ENCODE measurements at regions not wholly inside any gene's neighbourhood (a gene's known extent, or its start where the extent isn't known, plus 50 kb on each side); places are given as distances from the start of the nearest gene placed in this dataset.

DNA sequence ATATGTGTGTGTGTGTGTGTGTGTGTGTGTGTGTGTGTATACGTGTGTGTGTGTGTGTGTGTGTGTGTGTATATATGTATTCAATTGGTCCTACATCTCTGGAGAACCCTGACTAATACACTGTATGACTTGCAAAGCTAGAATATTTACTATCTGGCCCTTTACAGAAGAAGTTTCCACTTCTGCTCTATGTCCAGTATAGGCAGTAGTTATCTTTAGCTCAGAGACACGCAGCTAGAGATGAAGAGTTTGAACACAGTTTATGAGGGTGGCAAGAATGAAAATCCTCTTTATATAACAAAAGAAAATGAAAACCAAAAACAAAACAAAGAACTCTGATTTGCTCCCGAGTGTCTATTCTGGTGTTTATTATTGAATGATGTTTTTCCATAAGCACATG lies 201.2 kb downstream of the ASB1 start:
- H3K9me3 ChIP-seq (ENCODE audit: control insufficient read depth, insufficient read depth, low read depth, low read length): no peaks in the 10 kb centered on the region
- CTCF ChIA-PET: no interaction called here
- H3K36me3 ChIP-seq (ENCODE audit: control insufficient read depth in 2 of 2, insufficient read depth in 1 of 2, low read length in 2 of 2): no peaks in the 10 kb centered on the region
- no peaks in the 10 kb centered on the region for H3K4me1 ChIP-seq (ENCODE audit: control insufficient read depth, insufficient read depth, low read length)
- TF ChIP-seq GLI4 (tag by site-specific recombination; IDR thresholded peaks at IDR 0.05): no peak
- TF ChIP-seq ZNF561 (tag by site-specific recombination; IDR thresholded peaks at IDR 0.05; ENCODE audit: borderline replicate concordance): no peak
- no peak for TF ChIP-seq OSR2 (tag by site-specific recombination; IDR thresholded peaks at IDR 0.05)
- TF ChIP-seq ZBTB8A (tag by site-specific recombination; IDR thresholded peaks at IDR 0.05): no peak
- TF ChIP-seq, protein P1, sequence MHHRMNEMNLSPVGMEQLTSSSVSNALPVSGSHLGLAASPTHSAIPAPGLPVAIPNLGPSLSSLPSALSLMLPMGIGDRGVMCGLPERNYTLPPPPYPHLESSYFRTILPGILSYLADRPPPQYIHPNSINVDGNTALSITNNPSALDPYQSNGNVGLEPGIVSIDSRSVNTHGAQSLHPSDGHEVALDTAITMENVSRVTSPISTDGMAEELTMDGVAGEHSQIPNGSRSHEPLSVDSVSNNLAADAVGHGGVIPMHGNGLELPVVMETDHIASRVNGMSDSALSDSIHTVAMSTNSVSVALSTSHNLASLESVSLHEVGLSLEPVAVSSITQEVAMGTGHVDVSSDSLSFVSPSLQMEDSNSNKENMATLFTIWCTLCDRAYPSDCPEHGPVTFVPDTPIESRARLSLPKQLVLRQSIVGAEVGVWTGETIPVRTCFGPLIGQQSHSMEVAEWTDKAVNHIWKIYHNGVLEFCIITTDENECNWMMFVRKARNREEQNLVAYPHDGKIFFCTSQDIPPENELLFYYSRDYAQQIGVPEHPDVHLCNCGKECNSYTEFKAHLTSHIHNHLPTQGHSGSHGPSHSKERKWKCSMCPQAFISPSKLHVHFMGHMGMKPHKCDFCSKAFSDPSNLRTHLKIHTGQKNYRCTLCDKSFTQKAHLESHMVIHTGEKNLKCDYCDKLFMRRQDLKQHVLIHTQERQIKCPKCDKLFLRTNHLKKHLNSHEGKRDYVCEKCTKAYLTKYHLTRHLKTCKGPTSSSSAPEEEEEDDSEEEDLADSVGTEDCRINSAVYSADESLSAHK (tag by site-specific recombination; IDR thresholded peaks at IDR 0.05): no peak
- no peak for TF ChIP-seq SALL2 (tag by site-specific recombination; IDR thresholded peaks at IDR 0.05; ENCODE audit: borderline replicate concordance)
- no peak for TF ChIP-seq ZNF423 (tag by site-specific recombination; IDR thresholded peaks at IDR 0.05)
- no peak for TF ChIP-seq ZNF664 (tag by site-specific recombination; IDR thresholded peaks at IDR 0.05)
- no peak for TF ChIP-seq GLIS1 (tag by site-specific recombination; IDR thresholded peaks at IDR 0.05)
- TF ChIP-seq ZNF548 (tag by site-specific recombination; IDR thresholded peaks at IDR 0.05): no peak
- POLR2A ChIA-PET: no interaction called here
- H3K4me3 ChIP-seq (ENCODE audit: low read depth, low read length): no peak overlapping the region
- no peak overlapping the region for H3K27ac ChIP-seq (ENCODE audit: extremely low read depth, low read depth, low read length)

DNA sequence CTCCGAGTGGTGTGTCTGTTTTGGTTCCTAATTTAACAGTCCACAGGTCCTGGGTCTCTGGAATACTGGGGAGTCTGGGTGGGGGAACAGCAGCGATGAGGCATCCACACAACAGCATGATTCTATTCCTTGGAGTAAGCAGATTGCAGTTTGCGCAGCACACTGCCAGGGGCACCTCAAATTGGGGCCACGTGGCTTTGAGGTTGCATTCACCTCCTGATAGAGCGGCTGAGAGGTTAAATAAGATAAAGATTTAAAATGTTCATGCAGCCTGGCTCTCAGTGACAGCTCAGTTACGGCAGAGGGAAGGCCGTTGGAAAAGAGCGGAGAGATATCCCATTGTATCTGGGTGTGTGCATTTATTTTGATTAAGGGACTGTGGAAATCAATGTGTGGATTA lies 202.3 kb downstream of the ASB1 start:
- CTCF ChIA-PET: no interaction called here
- H3K27ac ChIP-seq (ENCODE audit: extremely low read depth, low read depth, low read length): no peak overlapping the region
- POLR2A ChIA-PET: no interaction called here
- H3K4me3 ChIP-seq (ENCODE audit: low read depth, low read length): no peak overlapping the region
- no peaks in the 10 kb centered on the region for H3K4me1 ChIP-seq (ENCODE audit: control insufficient read depth, insufficient read depth, low read length)
- no peaks in the 10 kb centered on the region for H3K9me3 ChIP-seq (ENCODE audit: control insufficient read depth, insufficient read depth, low read depth, low read length)
- TF ChIP-seq WT1 (tag by site-specific recombination; IDR thresholded peaks at IDR 0.05): no peak
- TF ChIP-seq, protein P1 (tag by site-specific recombination; IDR thresholded peaks at IDR 0.05): no peak
- TF ChIP-seq, protein P2, sequence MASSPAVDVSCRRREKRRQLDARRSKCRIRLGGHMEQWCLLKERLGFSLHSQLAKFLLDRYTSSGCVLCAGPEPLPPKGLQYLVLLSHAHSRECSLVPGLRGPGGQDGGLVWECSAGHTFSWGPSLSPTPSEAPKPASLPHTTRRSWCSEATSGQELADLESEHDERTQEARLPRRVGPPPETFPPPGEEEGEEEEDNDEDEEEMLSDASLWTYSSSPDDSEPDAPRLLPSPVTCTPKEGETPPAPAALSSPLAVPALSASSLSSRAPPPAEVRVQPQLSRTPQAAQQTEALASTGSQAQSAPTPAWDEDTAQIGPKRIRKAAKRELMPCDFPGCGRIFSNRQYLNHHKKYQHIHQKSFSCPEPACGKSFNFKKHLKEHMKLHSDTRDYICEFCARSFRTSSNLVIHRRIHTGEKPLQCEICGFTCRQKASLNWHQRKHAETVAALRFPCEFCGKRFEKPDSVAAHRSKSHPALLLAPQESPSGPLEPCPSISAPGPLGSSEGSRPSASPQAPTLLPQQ (tag by site-specific recombination; IDR thresholded peaks at IDR 0.05): no peak
- TF ChIP-seq TRIM28 (IDR thresholded peaks at IDR 0.05; ENCODE audit: borderline replicate concordance, low read length): no peak
- TF ChIP-seq, protein P3, sequence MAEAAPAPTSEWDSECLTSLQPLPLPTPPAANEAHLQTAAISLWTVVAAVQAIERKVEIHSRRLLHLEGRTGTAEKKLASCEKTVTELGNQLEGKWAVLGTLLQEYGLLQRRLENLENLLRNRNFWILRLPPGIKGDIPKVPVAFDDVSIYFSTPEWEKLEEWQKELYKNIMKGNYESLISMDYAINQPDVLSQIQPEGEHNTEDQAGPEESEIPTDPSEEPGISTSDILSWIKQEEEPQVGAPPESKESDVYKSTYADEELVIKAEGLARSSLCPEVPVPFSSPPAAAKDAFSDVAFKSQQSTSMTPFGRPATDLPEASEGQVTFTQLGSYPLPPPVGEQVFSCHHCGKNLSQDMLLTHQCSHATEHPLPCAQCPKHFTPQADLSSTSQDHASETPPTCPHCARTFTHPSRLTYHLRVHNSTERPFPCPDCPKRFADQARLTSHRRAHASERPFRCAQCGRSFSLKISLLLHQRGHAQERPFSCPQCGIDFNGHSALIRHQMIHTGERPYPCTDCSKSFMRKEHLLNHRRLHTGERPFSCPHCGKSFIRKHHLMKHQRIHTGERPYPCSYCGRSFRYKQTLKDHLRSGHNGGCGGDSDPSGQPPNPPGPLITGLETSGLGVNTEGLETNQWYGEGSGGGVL (tag by site-specific recombination; IDR thresholded peaks at IDR 0.05): no peak
- no peak for TF ChIP-seq ZNF529 (tag by site-specific recombination; IDR thresholded peaks at IDR 0.05; ENCODE audit: insufficient replicate concordance)
- TF ChIP-seq ZNF223 (tag by site-specific recombination; IDR thresholded peaks at IDR 0.05): no peak
- TF ChIP-seq ZNF76 (tag by site-specific recombination; IDR thresholded peaks at IDR 0.05; ENCODE audit: borderline replicate concordance, low read depth): no peak
- TF ChIP-seq RBAK (tag by site-specific recombination; IDR thresholded peaks at IDR 0.05): no peak
- no peak for TF ChIP-seq ZBTB17 (tag by site-specific recombination; IDR thresholded peaks at IDR 0.05)
- no peaks in the 10 kb centered on the region for H3K36me3 ChIP-seq (ENCODE audit: control insufficient read depth in 2 of 2, insufficient read depth in 1 of 2, low read length in 2 of 2)
